22Rv1 (cell line): ENCODE measurements at regions not wholly inside any gene's neighbourhood (a gene's known extent, or its start where the extent isn't known, plus 50 kb on each side); places are given as distances from the start of the nearest gene placed in this dataset.

ENCODE experiments used
- ZFX ChIP-seq: fragments of 450-650 bp; IDR thresholded peaks from 2 replicates; pipeline ENCODE4 v1.6.1; 2017; ENCODE audit warnings: antibody characterized with exemption, borderline replicate concordance
- TF ChIP-seq, protein P1 (sequence below): fragments of 450-650 bp; IDR thresholded peaks from 2 replicates; pipeline ENCODE4 v1.5.1; 2017; ENCODE audit warnings: mild to moderate bottlenecking

DNA sequence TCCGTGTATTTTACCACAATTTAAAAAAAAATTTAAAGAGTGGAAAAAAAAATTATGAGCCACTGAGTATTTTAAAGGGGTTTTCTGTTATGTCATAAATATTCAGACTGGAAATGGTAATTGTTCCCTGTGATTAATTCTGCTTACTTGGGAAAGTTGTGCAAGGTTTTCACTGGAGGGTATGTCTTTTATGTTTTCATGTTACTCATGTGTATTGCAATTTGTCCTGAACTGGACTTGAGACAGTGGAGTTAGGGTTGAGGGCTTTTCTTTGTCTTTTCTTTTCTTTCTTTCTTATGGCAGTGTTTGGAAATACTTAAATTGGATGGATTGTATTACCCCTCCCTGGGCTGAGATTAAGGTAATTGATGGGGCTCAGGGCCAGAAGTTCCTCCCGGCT is 257.7 kb downstream of the BAMBI start:
- TF ChIP-seq, protein P1, sequence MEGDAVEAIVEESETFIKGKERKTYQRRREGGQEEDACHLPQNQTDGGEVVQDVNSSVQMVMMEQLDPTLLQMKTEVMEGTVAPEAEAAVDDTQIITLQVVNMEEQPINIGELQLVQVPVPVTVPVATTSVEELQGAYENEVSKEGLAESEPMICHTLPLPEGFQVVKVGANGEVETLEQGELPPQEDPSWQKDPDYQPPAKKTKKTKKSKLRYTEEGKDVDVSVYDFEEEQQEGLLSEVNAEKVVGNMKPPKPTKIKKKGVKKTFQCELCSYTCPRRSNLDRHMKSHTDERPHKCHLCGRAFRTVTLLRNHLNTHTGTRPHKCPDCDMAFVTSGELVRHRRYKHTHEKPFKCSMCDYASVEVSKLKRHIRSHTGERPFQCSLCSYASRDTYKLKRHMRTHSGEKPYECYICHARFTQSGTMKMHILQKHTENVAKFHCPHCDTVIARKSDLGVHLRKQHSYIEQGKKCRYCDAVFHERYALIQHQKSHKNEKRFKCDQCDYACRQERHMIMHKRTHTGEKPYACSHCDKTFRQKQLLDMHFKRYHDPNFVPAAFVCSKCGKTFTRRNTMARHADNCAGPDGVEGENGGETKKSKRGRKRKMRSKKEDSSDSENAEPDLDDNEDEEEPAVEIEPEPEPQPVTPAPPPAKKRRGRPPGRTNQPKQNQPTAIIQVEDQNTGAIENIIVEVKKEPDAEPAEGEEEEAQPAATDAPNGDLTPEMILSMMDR, result no peak
- no peak for TF ChIP-seq ZFX
